DND-41 (cell line): ENCODE measurements at regions not wholly inside any gene's neighbourhood (a gene's known extent, or its start where the extent isn't known, plus 50 kb on each side); places are given as distances from the start of the nearest gene placed in this dataset.

Experiments used
- EZH2 ChIP-seq: IDR thresholded peaks from 3 replicates; pipeline ENCODE4 v1.6.1; 2012; ENCODE audit warnings: borderline replicate concordance, low read depth, mild to moderate bottlenecking, moderate library complexity, low read length, inconsistent platforms; ENCODE audit not compliant: severe bottlenecking
- TF ChIP-seq, protein P1 (sequence below): IDR thresholded peaks from 2 replicates; pipeline ENCODE4 v1.5.1; 2012; ENCODE audit warnings: borderline replicate concordance, low read length, moderate library complexity, mild to moderate bottlenecking; ENCODE audit not compliant: poor library complexity, severe bottlenecking; ENCODE audit errors: extremely low read depth

DNA sequence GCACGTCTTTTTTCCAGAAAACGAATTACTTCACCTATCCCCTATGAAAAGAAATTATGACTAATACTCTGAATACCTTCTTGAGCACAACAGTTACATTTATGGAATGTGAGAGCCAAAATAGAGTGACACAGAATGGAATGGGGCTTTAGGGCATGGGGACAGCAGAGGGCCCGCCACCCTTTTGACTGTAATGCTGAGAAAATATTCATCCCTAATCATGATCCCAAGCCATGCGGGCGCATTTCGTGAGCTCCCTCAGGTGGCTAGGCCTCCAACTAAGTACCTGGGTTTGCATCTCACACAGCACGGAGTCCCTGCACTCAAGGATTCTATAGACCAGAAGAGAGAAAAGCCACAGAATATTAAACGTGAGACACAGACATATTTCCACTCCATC is 212.6 kb downstream of the SOD2 start:
- TF ChIP-seq, protein P1, sequence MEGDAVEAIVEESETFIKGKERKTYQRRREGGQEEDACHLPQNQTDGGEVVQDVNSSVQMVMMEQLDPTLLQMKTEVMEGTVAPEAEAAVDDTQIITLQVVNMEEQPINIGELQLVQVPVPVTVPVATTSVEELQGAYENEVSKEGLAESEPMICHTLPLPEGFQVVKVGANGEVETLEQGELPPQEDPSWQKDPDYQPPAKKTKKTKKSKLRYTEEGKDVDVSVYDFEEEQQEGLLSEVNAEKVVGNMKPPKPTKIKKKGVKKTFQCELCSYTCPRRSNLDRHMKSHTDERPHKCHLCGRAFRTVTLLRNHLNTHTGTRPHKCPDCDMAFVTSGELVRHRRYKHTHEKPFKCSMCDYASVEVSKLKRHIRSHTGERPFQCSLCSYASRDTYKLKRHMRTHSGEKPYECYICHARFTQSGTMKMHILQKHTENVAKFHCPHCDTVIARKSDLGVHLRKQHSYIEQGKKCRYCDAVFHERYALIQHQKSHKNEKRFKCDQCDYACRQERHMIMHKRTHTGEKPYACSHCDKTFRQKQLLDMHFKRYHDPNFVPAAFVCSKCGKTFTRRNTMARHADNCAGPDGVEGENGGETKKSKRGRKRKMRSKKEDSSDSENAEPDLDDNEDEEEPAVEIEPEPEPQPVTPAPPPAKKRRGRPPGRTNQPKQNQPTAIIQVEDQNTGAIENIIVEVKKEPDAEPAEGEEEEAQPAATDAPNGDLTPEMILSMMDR = no peak
- no peak for TF ChIP-seq EZH2
